HCT116 (cell line): ENCODE measurements at regions not wholly inside any gene's neighbourhood (a gene's known extent, or its start where the extent isn't known, plus 50 kb on each side); places are given as distances from the start of the nearest gene placed in this dataset.

Source experiments
- ATAC-seq: fragments of 200-7000 bp; cut with Tn5 transposase; 2 replicates; pipeline ENCODE4 v1.9.1; 2020; ENCODE audit warnings: mild to moderate bottlenecking, moderate library complexity
- BruUV-seq: library from RNA; stranded (reverse); fragments of 400-500 nt; replicated peaks from 2 replicates; lab custom pipeline; 2021; lab: Mats Ljungman, UMichigan
- CTCF ChIA-PET: fragments of 300-600 bp; sonication (Branson Sonifier 250); formaldehyde crosslinking; loops from one replicate; lab custom pipeline; 2021; ENCODE audit warnings: antibody characterized with exemption; lab: Charles Lee
- POLR2A ChIA-PET: fragments of 300-600, 350-600 bp; sonication (Branson Sonifier 250); formaldehyde crosslinking; loops from one replicate; lab custom pipeline; 2021; ENCODE audit warnings: antibody characterized with exemption; lab: Charles Lee
- RAD21 ChIA-PET, 2 experiments: fragments of 300-600 bp; sonication (Branson Sonifier 250); formaldehyde crosslinking; loops; one replicate each; lab custom pipeline; 2023; ENCODE audit warnings: low total read pairs in 2 of 2; ENCODE audit not compliant: uncharacterized antibody in 2 of 2, unreplicated experiment in 2 of 2, low non-redundant PET in 1 of 2; lab: Charles Lee
- DNase-seq: peaks from one replicate; pipeline ENCODE4 v3.0.0-alpha.2; 2010; ENCODE audit warnings: low read depth, low spot score
- H2AFZ ChIP-seq: fragments of 200-600 bp; shearing (Covaris generic), sonication (generic); 2 replicates; pipeline ENCODE4 v1.6.1; 2017; ENCODE audit warnings: low read depth, mixed run types, mixed read lengths, antibody characterized with exemption, low read length; ENCODE audit not compliant: poor library complexity, severe bottlenecking
- H3K27ac ChIP-seq: 2 replicates; pipeline ENCODE4 v1.5.1; 2012; ENCODE audit warnings: low read depth, low read length
- H3K27me3 ChIP-seq: fragments of 200-600 bp; sonication (generic); 2 replicates; pipeline ENCODE4 v1.6.1; 2016; ENCODE audit warnings: mixed run types, low read length, mixed read lengths; ENCODE audit not compliant: insufficient read depth
- H3K36me3 ChIP-seq, 2 experiments: fragments of 200-500 bp in 1 of 2; fragments of 200-600 bp in 1 of 2; sonication (Bioruptor generic) in 1 of 2; sonication (generic) in 1 of 2; 2 replicates each; pipeline versions ENCODE4 v1.5.1 to v1.6.1; 2014 to 2016; ENCODE audit warnings: low read length in 2 of 2, inconsistent platforms in 1 of 2, mixed read lengths in 1 of 2, mixed run types in 1 of 2; ENCODE audit not compliant: insufficient read depth in 2 of 2, control insufficient read depth in 1 of 2
- H3K4me1 ChIP-seq, 2 experiments: fragments of 200-600 bp in 1 of 2; sonication (generic) in 1 of 2; 2 replicates each; pipeline versions ENCODE4 v1.5.1 to v1.6.1; 2012 to 2017; ENCODE audit warnings: low read length in 2 of 2, inconsistent platforms in 1 of 2, mild to moderate bottlenecking in 1 of 2, mixed read lengths in 1 of 2, mixed run types in 1 of 2, moderate library complexity in 1 of 2; ENCODE audit not compliant: insufficient read depth in 2 of 2, control insufficient read depth in 1 of 2
- H3K4me2 ChIP-seq: fragments of 200-600 bp; sonication (generic); 2 replicates; pipeline ENCODE4 v1.6.1; 2017; ENCODE audit warnings: mixed run types, low read length, mixed read lengths
- H3K4me3 ChIP-seq, 2 experiments: fragments of 200-600 bp in 1 of 2; sonication (generic) in 1 of 2; replicated peaks in 1 of 2; 2 replicates each; pipeline ENCODE4 v1.5.1; 2011 to 2016; ENCODE audit warnings: low read length in 2 of 2, control low read depth in 1 of 2, low read depth in 1 of 2, mild to moderate bottlenecking in 1 of 2, mixed read lengths in 1 of 2, mixed run types in 1 of 2
- H3K79me2 ChIP-seq: fragments of 200-600 bp; sonication (generic); 2 replicates; pipeline ENCODE4 v1.6.1; 2017; ENCODE audit warnings: mild to moderate bottlenecking, mixed run types, low read length, moderate library complexity, mixed read lengths; ENCODE audit not compliant: insufficient read depth
- H3K9ac ChIP-seq: fragments of 200-600 bp; sonication (generic); 2 replicates; pipeline ENCODE4 v1.6.1; 2016; ENCODE audit warnings: low read length, mixed read lengths
- H3K9me2 ChIP-seq: fragments of 200-600 bp; sonication (generic), shearing (Covaris generic); 2 replicates; pipeline ENCODE4 v1.6.1; 2017; ENCODE audit warnings: mixed run types, mild to moderate bottlenecking, moderate library complexity; ENCODE audit not compliant: insufficient read depth
- H3K9me3 ChIP-seq, 2 experiments: fragments of 200-500 bp in 1 of 2; fragments of 200-600 bp in 1 of 2; sonication (Bioruptor generic) in 1 of 2; sonication (generic) in 1 of 2; 2 replicates each; pipeline ENCODE4 v1.6.1; 2014 to 2017; ENCODE audit warnings: low read length in 2 of 2, mixed read lengths in 2 of 2, inconsistent platforms in 1 of 2, low read depth in 1 of 2, mild to moderate bottlenecking in 1 of 2, mixed run types in 1 of 2, moderate library complexity in 1 of 2; ENCODE audit not compliant: control insufficient read depth in 1 of 2, insufficient read depth in 1 of 2
- H4K20me1 ChIP-seq: fragments of 200-600 bp; sonication (generic), shearing (Covaris generic); 2 replicates; pipeline ENCODE4 v1.6.1; 2017; ENCODE audit warnings: mixed run types, mild to moderate bottlenecking, moderate library complexity; ENCODE audit not compliant: insufficient read depth
- CBX3 ChIP-seq: IDR thresholded peaks from 2 replicates; pipeline ENCODE4 v1.6.1; 2012; ENCODE audit warnings: low read depth
- CEBPB ChIP-seq: IDR thresholded peaks from 2 replicates; pipeline ENCODE4 v1.6.1; 2012; ENCODE audit warnings: low read depth
- CTCF ChIP-seq, 3 experiments: fragments of 200-600 bp in 1 of 3; sonication (generic) in 1 of 3; IDR thresholded peaks in 2 of 3; conservative IDR thresholded peaks in 1 of 3; 2 replicates each; pipeline ENCODE4 v1.5.1; 2012 to 2017; ENCODE audit warnings: low read depth in 2 of 3, low read length in 2 of 3, antibody characterized with exemption in 1 of 3, borderline replicate concordance in 1 of 3, control low read depth in 1 of 3, mild to moderate bottlenecking in 1 of 3, mixed read lengths in 1 of 3, mixed run types in 1 of 3, moderate library complexity in 1 of 3; ENCODE audit not compliant: insufficient read depth in 1 of 3
- EGR1 ChIP-seq: IDR thresholded peaks from 2 replicates; pipeline ENCODE4 v1.6.1; 2012; ENCODE audit warnings: low read depth
- EZH2 ChIP-seq: fragments of 200-600 bp; sonication (generic); IDR thresholded peaks from 2 replicates; pipeline ENCODE4 v1.6.1; 2017; ENCODE audit warnings: antibody characterized with exemption, mixed run types
- EZH2phosphoT487 ChIP-seq: fragments of 200-600 bp; IDR thresholded peaks from 2 replicates; pipeline ENCODE4 v1.6.1; 2018; ENCODE audit warnings: antibody characterized with exemption, borderline replicate concordance
- FOSL1 ChIP-seq: IDR thresholded peaks from 2 replicates; pipeline ENCODE4 v1.6.1; 2012; ENCODE audit warnings: low read depth
- JUND ChIP-seq: IDR thresholded peaks from 2 replicates; pipeline ENCODE4 v1.6.1; 2012
- MAX ChIP-seq: IDR thresholded peaks from 2 replicates; pipeline ENCODE4 v1.6.1; 2012
- POLR2AphosphoS5 ChIP-seq: IDR thresholded peaks from 2 replicates; pipeline ENCODE4 v1.6.1; 2011; ENCODE audit warnings: mild to moderate bottlenecking, low read depth, low read length, moderate library complexity
- RAD21 ChIP-seq: IDR thresholded peaks from 2 replicates; pipeline ENCODE4 v1.6.1; 2012; ENCODE audit warnings: low read depth, mild to moderate bottlenecking
- SIN3A ChIP-seq: IDR thresholded peaks from 2 replicates; pipeline ENCODE4 v1.6.1; 2012; ENCODE audit warnings: low read depth
- SP1 ChIP-seq: IDR thresholded peaks from 2 replicates; pipeline ENCODE4 v1.6.1; 2012; ENCODE audit warnings: low read depth
- SRF ChIP-seq: IDR thresholded peaks from 2 replicates; pipeline ENCODE4 v1.6.1; 2012; ENCODE audit warnings: low read depth
- TCF7L2 ChIP-seq: IDR thresholded peaks from 2 replicates; pipeline ENCODE4 v1.7.0; 2011; ENCODE audit warnings: borderline replicate concordance, inconsistent platforms; ENCODE audit not compliant: insufficient read depth, insufficient read length; ENCODE audit errors: extremely low read depth
- YY1 ChIP-seq: IDR thresholded peaks from 2 replicates; pipeline ENCODE4 v1.6.1; 2011; ENCODE audit warnings: low read length, low read depth, moderate library complexity, mild to moderate bottlenecking; ENCODE audit not compliant: insufficient replicate concordance; ENCODE audit errors: extremely low read depth
- ZFX ChIP-seq: fragments of 450-650 bp; IDR thresholded peaks from 2 replicates; pipeline ENCODE4 v1.6.1; 2017
- intact Hi-C: fragments of 100-400 bp; cut with micrococcal nuclease; formaldehyde crosslinking; loops from 2 replicates; pipeline ENCODE4 v1.10.0; 2022
- TF ChIP-seq, protein P1 (sequence below): IDR thresholded peaks from 2 replicates; pipeline ENCODE4 v1.6.1; 2012; ENCODE audit warnings: low read depth
- TF ChIP-seq, protein P2 (sequence below): IDR thresholded peaks from 2 replicates; pipeline ENCODE4 v1.6.1; 2012
- TF ChIP-seq, protein P3 (sequence below): IDR thresholded peaks from 2 replicates; pipeline ENCODE4 v1.6.1; 2011; ENCODE audit warnings: mild to moderate bottlenecking, low read length, moderate library complexity; ENCODE audit not compliant: insufficient replicate concordance; ENCODE audit errors: extremely low read depth

DNA sequence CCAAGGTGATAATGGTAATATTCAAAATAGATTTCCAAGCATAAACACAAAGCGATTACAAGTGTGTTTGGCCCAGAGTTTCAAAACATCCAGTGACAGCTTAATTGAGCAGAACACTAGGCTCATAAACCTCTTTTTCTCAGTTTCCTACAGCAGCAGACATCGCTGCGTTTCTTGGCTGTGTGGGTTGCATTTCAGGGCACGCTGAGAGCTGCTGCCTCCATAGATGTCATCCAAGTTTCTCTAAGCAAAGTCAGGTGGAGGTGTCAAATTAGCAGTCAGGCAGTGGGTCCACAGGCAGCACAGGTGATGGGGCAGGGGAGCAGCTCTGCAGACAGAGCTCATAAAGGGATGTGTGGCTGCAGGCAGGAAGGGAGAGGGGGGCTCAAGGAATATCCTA, 50.5 kb upstream of the COL13A1 start:
- RAD21 ChIA-PET = no interaction called here
- Histone ChIP-seq H3K4me1 (no peaks in the 10 kb centered on the region), H2AFZ (no peak overlapping the region), H3K9me3 (no peaks in the 10 kb centered on the region), H3K4me2 (no peak overlapping the region), H3K36me3 (no peaks in the 10 kb centered on the region), H3K27ac (no peak overlapping the region), H4K20me1 (no peaks in the 10 kb centered on the region), H3K79me2 (no peaks in the 10 kb centered on the region), H3K27me3 (no peaks in the 10 kb centered on the region), H3K9ac (no peak overlapping the region), H3K4me3 (no peak overlapping the region), H3K9me2 (no peaks in the 10 kb centered on the region)
- CTCF ChIA-PET = no interaction called here
- DNase-seq = no peak
- no peak for TF ChIP-seq POLR2AphosphoS5
- no peak for TF ChIP-seq EZH2
- no peak for TF ChIP-seq CEBPB
- TF ChIP-seq MAX = no peak
- TF ChIP-seq SIN3A = no peak
- TF ChIP-seq YY1 = no peak
- no peak for TF ChIP-seq SP1
- no peak for TF ChIP-seq RAD21
- no peak for TF ChIP-seq TCF7L2
- no peak for TF ChIP-seq ZFX
- TF ChIP-seq, protein P1, sequence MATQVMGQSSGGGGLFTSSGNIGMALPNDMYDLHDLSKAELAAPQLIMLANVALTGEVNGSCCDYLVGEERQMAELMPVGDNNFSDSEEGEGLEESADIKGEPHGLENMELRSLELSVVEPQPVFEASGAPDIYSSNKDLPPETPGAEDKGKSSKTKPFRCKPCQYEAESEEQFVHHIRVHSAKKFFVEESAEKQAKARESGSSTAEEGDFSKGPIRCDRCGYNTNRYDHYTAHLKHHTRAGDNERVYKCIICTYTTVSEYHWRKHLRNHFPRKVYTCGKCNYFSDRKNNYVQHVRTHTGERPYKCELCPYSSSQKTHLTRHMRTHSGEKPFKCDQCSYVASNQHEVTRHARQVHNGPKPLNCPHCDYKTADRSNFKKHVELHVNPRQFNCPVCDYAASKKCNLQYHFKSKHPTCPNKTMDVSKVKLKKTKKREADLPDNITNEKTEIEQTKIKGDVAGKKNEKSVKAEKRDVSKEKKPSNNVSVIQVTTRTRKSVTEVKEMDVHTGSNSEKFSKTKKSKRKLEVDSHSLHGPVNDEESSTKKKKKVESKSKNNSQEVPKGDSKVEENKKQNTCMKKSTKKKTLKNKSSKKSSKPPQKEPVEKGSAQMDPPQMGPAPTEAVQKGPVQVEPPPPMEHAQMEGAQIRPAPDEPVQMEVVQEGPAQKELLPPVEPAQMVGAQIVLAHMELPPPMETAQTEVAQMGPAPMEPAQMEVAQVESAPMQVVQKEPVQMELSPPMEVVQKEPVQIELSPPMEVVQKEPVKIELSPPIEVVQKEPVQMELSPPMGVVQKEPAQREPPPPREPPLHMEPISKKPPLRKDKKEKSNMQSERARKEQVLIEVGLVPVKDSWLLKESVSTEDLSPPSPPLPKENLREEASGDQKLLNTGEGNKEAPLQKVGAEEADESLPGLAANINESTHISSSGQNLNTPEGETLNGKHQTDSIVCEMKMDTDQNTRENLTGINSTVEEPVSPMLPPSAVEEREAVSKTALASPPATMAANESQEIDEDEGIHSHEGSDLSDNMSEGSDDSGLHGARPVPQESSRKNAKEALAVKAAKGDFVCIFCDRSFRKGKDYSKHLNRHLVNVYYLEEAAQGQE = no peak
- TF ChIP-seq, protein P2, sequence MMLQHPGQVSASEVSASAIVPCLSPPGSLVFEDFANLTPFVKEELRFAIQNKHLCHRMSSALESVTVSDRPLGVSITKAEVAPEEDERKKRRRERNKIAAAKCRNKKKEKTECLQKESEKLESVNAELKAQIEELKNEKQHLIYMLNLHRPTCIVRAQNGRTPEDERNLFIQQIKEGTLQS = no peak
- TF ChIP-seq EZH2phosphoT487 = no peak
- no peak for TF ChIP-seq EGR1
- TF ChIP-seq JUND = no peak
- TF ChIP-seq CTCF (IDR thresholded peaks at IDR 0.05 in 2 of 3, conservative IDR thresholded peaks at IDR 0.05 in 1 of 3; ENCODE audit: borderline replicate concordance in 1 of 3, insufficient read depth in 1 of 3, low read depth in 2 of 3, low read length in 2 of 3) = no peak
- no peak for TF ChIP-seq FOSL1
- TF ChIP-seq, protein P3, sequence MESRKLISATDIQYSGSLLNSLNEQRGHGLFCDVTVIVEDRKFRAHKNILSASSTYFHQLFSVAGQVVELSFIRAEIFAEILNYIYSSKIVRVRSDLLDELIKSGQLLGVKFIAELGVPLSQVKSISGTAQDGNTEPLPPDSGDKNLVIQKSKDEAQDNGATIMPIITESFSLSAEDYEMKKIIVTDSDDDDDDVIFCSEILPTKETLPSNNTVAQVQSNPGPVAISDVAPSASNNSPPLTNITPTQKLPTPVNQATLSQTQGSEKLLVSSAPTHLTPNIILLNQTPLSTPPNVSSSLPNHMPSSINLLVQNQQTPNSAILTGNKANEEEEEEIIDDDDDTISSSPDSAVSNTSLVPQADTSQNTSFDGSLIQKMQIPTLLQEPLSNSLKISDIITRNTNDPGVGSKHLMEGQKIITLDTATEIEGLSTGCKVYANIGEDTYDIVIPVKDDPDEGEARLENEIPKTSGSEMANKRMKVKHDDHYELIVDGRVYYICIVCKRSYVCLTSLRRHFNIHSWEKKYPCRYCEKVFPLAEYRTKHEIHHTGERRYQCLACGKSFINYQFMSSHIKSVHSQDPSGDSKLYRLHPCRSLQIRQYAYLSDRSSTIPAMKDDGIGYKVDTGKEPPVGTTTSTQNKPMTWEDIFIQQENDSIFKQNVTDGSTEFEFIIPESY = no peak
- no peak for TF ChIP-seq SRF
- TF ChIP-seq CBX3 = no peak
- POLR2A ChIA-PET = no interaction called here
- intact Hi-C loops = no loop called here
- ATAC-seq = no peak
- BruUV-seq = no TSS peak
